NOMO-1 (cell line): ENCODE measurements at regions not wholly inside any gene's neighbourhood (a gene's known extent, or its start where the extent isn't known, plus 50 kb on each side); places are given as distances from the start of the nearest gene placed in this dataset.
"Not testable (repeated sequence)": the region's sequence is repeated elsewhere in the genome, so short reads cannot be mapped to it uniquely, and the experiment has no call there.

Experiments
- DNase-seq, 2 experiments: peaks; one replicate each; lab custom pipeline; 2025; ENCODE audit not compliant: unreplicated experiment in 2 of 2; lab: John Stamatoyannopoulos, UW

- no peak for DNase-seq
Measured at GRCh38 chr5:166639151-166639550, 1652.3 kb upstream of the WWC1 start.

- not testable (repeated sequence) for DNase-seq
Measured at GRCh38 chr5:166640136-166640535, 1651.3 kb upstream of the WWC1 start.

GRCh38 chr5:166648736-166649135 lies 1642.7 kb upstream of the WWC1 start:
- DNase-seq = no peak

GRCh38 chr5:166649676-166650075 lies 1641.8 kb upstream of the WWC1 start:
- DNase-seq = no peak

GRCh38 chr5:166651234-166651633 lies 1640.2 kb upstream of the WWC1 start:
- no peak for DNase-seq

GRCh38 chr5:166671811-166672210 lies 1619.6 kb upstream of the WWC1 start:
- no peak for DNase-seq

GRCh38 chr5:166672431-166672830 lies 1619.0 kb upstream of the WWC1 start:
- no peak for DNase-seq

- no peak for DNase-seq
Measured at GRCh38 chr5:166677891-166678290, 1613.6 kb upstream of the WWC1 start.

- DNase-seq = no peak
Measured at GRCh38 chr5:166679331-166679730, 1612.1 kb upstream of the WWC1 start.

- DNase-seq = no peak
Measured at GRCh38 chr5:166695326-166695725, 1596.1 kb upstream of the WWC1 start.

- DNase-seq = no peak
Measured at GRCh38 chr5:166708291-166708690, 1583.2 kb upstream of the WWC1 start.

- no peak for DNase-seq
Measured at GRCh38 chr5:166709691-166710090, 1581.8 kb upstream of the WWC1 start.

GRCh38 chr5:166710271-166710670 lies 1581.2 kb upstream of the WWC1 start:
- no peak for DNase-seq

- no peak for DNase-seq
Measured at GRCh38 chr5:166712447-166713185, 1578.8 kb upstream of the WWC1 start.

GRCh38 chr5:166713295-166713694 lies 1578.2 kb upstream of the WWC1 start:
- no peak for DNase-seq

- DNase-seq = no peak
Measured at GRCh38 chr5:166716856-166717492, 1574.5 kb upstream of the WWC1 start.

GRCh38 chr5:166719991-166720390 lies 1571.5 kb upstream of the WWC1 start:
- no peak for DNase-seq

- DNase-seq = no peak
Measured at GRCh38 chr5:166722939-166723338, 1568.5 kb upstream of the WWC1 start.

GRCh38 chr5:166724284-166724683 lies 1567.2 kb upstream of the WWC1 start:
- DNase-seq = no peak

GRCh38 chr5:166725593-166725992 lies 1565.9 kb upstream of the WWC1 start:
- DNase-seq = no peak

- DNase-seq = no peak
Measured at GRCh38 chr5:166726406-166726805, 1565.0 kb upstream of the WWC1 start.

GRCh38 chr5:166742951-166743350 lies 1548.5 kb upstream of the WWC1 start:
- DNase-seq = not testable (repeated sequence)
